SK-N-MC (cell line): ENCODE measurements at regions not wholly inside any gene's neighbourhood (a gene's known extent, or its start where the extent isn't known, plus 50 kb on each side); places are given as distances from the start of the nearest gene placed in this dataset.

ENCODE experiments used
- EZH2 ChIP-seq: fragments of 200-600 bp; sonication (generic); IDR thresholded peaks from one replicate; pipeline ENCODE4 v1.6.1; 2017; ENCODE audit warnings: antibody characterized with exemption
- FOXP2 ChIP-seq: optimal IDR thresholded peaks from 2 replicates; pipeline ENCODE3; 2011; ENCODE audit warnings: mild to moderate bottlenecking, moderate library complexity; ENCODE audit not compliant: insufficient read depth; ENCODE audit errors: extremely low read length, control extremely low read depth
- POLR2AphosphoS5 ChIP-seq: IDR thresholded peaks from 2 replicates; pipeline ENCODE4 v1.6.1; 2012; ENCODE audit warnings: mild to moderate bottlenecking, low read depth, low read length, borderline replicate concordance

DNA sequence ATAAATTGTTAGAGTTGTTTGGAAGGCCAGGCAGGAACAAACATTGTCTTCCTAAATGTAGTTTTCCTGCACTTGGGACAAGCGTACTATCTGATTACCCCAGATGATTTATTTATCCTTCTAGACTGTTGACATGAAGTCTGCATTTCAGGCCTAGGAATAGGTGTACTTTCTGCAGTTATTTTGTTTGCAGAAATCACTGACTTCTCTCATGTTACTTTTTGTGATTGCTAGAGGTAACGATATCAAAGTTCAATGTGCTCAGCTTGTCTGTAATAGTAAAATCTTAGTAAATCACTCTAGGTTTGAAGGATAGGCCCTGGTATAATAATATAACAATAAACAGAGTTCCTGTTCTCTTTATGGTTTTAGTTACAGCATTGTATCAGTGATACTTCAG is 75.4 kb upstream of the HDAC9 start:
- no peak for TF ChIP-seq EZH2
- TF ChIP-seq POLR2AphosphoS5, result no peak
- no peak for TF ChIP-seq FOXP2
